GM19035 (cell line): ENCODE measurements at regions not wholly inside any gene's neighbourhood (a gene's known extent, or its start where the extent isn't known, plus 50 kb on each side); places are given as distances from the start of the nearest gene placed in this dataset.

Experiments used
- ATAC-seq: cut with Tn5 transposase; IDR thresholded peaks from one replicate; pipeline ENCODE4 v1.9.1; 2021; ENCODE audit not compliant: unreplicated experiment

GRCh38 chr4:184310881-184311709 lies 93.4 kb upstream of the ENPP6 start:
- ATAC-seq: no peak

GRCh38 chr4:184310171-184310567 lies 92.5 kb upstream of the ENPP6 start:
- ATAC-seq: no peak

- no peak for ATAC-seq
These were observed 91.8 kb upstream of the ENPP6 start for GRCh38 chr4:184309241-184310170.

GRCh38 chr4:184306949-184307348 lies 89.3 kb upstream of the ENPP6 start:
- ATAC-seq: no peak

GRCh38 chr4:184306470-184306869 lies 88.8 kb upstream of the ENPP6 start:
- ATAC-seq: no peak

- ATAC-seq: no peak
These were observed 83.1 kb upstream of the ENPP6 start for GRCh38 chr4:184300816-184301215.

GRCh38 chr4:184298254-184298653 lies 80.6 kb upstream of the ENPP6 start:
- ATAC-seq: no peak

GRCh38 chr4:184295206-184295605 lies 77.5 kb upstream of the ENPP6 start:
- no peak for ATAC-seq

GRCh38 chr4:184294606-184295133 lies 77.0 kb upstream of the ENPP6 start:
- no peak for ATAC-seq

GRCh38 chr4:184293552-184293951 lies 75.9 kb upstream of the ENPP6 start:
- ATAC-seq: no peak

- ATAC-seq: no peak
These were observed 75.2 kb upstream of the ENPP6 start for GRCh38 chr4:184292877-184293276.

- no peak for ATAC-seq
These were observed 74.8 kb upstream of the ENPP6 start for GRCh38 chr4:184292465-184292867.

- ATAC-seq: no peak
These were observed 71.5 kb upstream of the ENPP6 start for GRCh38 chr4:184289179-184289535.

- peak; percentile 45 for ATAC-seq
These were observed 70.9 kb upstream of the ENPP6 start for GRCh38 chr4:184288451-184289178.

- no peak for ATAC-seq
These were observed 70.1 kb upstream of the ENPP6 start for GRCh38 chr4:184287697-184288255.

- ATAC-seq: no peak
These were observed 68.7 kb upstream of the ENPP6 start for GRCh38 chr4:184286358-184286757.

GRCh38 chr4:184284742-184285141 lies 67.1 kb upstream of the ENPP6 start:
- ATAC-seq: no peak

- no peak for ATAC-seq
These were observed 66.6 kb upstream of the ENPP6 start for GRCh38 chr4:184284336-184284690.

- ATAC-seq: peak; percentile 1
These were observed 66.1 kb upstream of the ENPP6 start for GRCh38 chr4:184283659-184284335.

GRCh38 chr4:184282895-184283654 lies 65.4 kb upstream of the ENPP6 start:
- peak; percentile 54 for ATAC-seq
